ENCODE measurements at regions not wholly inside any gene's neighbourhood (a gene's known extent, or its start where the extent isn't known, plus 50 kb on each side); places are given as distances from the start of the nearest gene placed in this dataset.
"Not testable (repeated sequence)": the region's sequence is repeated elsewhere in the genome, so short reads cannot be mapped to it uniquely, and the experiment has no call there.

- no peak for DNase-seq (ENCODE audit: low read depth)
- H3K4me3 ChIP-seq (ENCODE audit: low read depth, low read length), result no peak overlapping the region
Measured at GRCh38 chr14:84856751-84857534, 673.0 kb upstream of the FLRT2 start.

GRCh38 chr14:84857571-84857970 lies 672.4 kb upstream of the FLRT2 start:
- H3K4me3 ChIP-seq (ENCODE audit: low read depth, low read length), result no peak overlapping the region
- no peak for DNase-seq (ENCODE audit: low read depth)

- no peak overlapping the region for H3K4me3 ChIP-seq (ENCODE audit: low read depth, low read length)
- no peak for DNase-seq (ENCODE audit: low read depth)
Measured at GRCh38 chr14:84859116-84859515, 670.8 kb upstream of the FLRT2 start.

DNA sequence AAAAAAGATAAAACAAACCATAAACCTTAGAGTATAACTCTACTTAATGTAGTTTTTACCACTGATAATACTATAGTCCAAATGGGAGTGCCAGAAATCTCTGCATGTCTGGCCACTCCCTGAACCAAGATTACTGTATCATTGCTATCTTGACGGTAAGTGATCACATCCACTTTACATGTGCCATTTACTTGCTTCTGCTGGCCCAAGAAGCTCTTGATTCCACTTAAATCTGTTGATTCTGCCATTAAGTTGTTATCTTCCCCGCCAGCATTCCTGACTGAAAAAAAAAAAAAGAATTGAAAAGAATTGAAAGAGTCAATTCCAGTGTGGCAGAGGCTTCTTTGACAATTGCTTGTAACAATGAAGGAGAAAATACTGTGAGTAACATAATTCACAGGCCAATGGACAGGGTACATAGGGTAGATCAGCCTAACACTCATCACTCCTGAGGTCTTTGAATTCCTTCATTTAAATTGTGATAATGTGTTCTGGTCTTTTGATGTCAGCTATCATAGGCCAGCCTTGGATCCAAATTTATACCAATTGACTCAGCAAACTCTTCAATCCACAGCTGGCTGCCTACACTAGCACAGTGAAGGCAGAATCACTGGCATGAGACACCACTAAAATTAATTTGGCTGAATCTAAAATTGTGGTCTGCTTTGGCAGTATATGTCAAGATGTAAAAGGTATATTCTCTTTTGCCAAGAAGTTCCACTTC lies 665.2 kb upstream of the FLRT2 start:
- no peak overlapping the region for H3K4me3 ChIP-seq (ENCODE audit: low read depth, low read length)
- no peak for DNase-seq (ENCODE audit: low read depth)

DNA sequence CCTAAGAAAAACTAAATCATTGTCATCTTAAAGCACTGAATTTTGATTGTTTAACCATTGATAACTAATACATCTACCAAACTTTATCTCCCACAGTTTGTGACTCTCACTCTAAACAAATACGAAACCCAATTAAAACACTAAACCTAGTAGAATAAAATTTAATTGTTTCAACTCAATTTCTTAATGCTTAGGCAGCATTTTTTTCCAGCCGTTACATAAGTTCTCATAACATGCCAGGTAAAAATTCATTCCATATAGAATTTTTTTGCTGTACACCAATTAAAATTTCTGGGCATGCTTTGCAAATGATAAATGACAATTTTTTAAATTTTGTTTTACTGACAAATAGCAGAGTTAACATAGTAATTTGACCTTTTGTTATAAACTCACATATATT lies 658.2 kb upstream of the FLRT2 start:
- H3K4me3 ChIP-seq (ENCODE audit: low read depth, low read length), result no peak overlapping the region
- no peak for DNase-seq (ENCODE audit: low read depth)

DNA sequence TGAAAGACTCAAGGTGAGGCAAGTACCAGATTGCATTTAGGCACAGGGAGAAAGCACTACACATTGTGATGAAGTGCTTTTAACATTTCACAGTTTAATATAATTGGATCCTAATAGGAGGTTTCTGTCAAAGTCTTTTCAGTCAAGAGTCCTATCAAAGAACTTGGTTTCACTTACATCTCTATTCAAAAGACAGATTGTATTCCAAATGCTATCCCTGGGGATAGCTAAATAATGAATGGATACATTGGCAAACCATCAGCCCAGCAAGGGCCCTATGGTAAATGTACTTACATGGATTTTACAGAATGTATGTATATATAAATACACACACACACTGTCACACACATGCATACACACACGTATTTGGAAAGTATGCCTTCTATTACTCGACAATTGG lies 655.5 kb upstream of the FLRT2 start:
- DNase-seq (ENCODE audit: low read depth), result no peak
- H3K4me3 ChIP-seq (ENCODE audit: low read depth, low read length), result no peak overlapping the region

DNA sequence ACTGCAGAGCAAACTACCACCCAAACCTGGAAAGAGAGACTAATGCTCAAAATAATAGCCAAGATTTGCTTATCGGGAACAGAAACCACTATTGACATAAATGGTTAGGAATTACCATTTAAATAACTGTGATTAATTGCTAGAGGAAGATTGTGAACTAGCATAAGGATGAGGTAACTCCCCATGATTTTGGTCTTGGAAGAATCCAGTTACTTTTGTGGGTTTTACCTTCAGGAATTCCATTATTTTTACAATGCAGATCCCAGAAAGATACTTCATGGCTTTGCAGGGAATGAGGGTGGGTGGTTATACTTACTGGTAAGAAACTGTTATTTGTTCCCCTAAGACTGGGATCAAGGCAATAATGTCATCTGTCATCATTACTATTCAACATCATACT lies 652.9 kb upstream of the FLRT2 start:
- no peak for DNase-seq (ENCODE audit: low read depth)
- no peak overlapping the region for H3K4me3 ChIP-seq (ENCODE audit: low read depth, low read length)

GRCh38 chr14:84882830-84883229 lies 647.1 kb upstream of the FLRT2 start:
- no peak for DNase-seq (ENCODE audit: low read depth)
- no peak overlapping the region for H3K4me3 ChIP-seq (ENCODE audit: low read depth, low read length)

DNA sequence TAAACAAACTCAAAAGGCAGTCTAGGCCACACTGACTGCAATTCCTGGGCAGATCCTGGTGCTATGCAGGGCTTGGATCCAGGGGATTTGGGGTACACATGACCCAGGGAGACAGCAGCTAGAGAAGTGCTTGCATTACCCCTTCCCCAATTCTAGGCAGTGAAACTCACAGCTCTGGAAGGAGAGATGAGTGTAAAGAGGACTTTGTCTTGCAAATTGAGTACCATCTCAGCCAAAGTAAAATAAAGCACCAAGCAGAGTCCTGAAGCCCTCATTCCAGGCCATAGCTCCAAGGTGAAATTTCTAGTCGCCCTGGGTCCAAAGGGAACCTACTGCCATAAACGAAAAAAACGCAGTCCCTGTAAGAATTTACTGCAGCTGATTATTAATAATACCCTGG lies 644.9 kb upstream of the FLRT2 start:
- DNase-seq (ENCODE audit: low read depth), result no peak
- H3K4me3 ChIP-seq (ENCODE audit: low read depth, low read length), result no peak overlapping the region

- DNase-seq (ENCODE audit: low read depth), result no peak
- no peak overlapping the region for H3K4me3 ChIP-seq (ENCODE audit: low read depth, low read length)
Measured at GRCh38 chr14:84891404-84891803, 638.5 kb upstream of the FLRT2 start.

- no peak for DNase-seq (ENCODE audit: low read depth)
- no peak overlapping the region for H3K4me3 ChIP-seq (ENCODE audit: low read depth, low read length)
Measured at GRCh38 chr14:84894254-84894653, 635.7 kb upstream of the FLRT2 start.

- no peak overlapping the region for H3K4me3 ChIP-seq (ENCODE audit: low read depth, low read length)
- DNase-seq (ENCODE audit: low read depth), result no peak
Measured at GRCh38 chr14:84922370-84922769, 607.6 kb upstream of the FLRT2 start.

DNA sequence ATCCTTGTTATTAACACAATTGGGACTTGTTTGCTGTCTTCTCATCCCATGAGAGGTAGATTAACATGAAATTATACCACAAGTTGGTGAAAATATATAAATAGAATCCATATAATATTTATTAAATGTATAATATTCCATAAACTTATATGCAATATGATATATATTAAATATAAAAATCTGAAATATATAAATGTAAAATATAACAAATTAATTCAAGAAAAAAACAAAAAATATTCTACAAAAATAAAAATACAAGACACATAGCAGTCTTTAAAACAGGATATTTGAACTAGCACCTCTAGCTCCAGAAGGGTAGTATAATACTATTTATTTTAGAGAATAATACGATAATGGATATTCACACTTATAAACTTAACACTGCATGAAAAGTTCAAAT lies 603.3 kb upstream of the FLRT2 start:
- H3K4me3 ChIP-seq (ENCODE audit: low read depth, low read length), result no peak overlapping the region
- no peak for DNase-seq (ENCODE audit: low read depth)

GRCh38 chr14:84927096-84927827 lies 602.7 kb upstream of the FLRT2 start:
- H3K4me3 ChIP-seq (ENCODE audit: low read depth, low read length), result no peak overlapping the region
- DNase-seq (ENCODE audit: low read depth), result peak; percentile 31

DNA sequence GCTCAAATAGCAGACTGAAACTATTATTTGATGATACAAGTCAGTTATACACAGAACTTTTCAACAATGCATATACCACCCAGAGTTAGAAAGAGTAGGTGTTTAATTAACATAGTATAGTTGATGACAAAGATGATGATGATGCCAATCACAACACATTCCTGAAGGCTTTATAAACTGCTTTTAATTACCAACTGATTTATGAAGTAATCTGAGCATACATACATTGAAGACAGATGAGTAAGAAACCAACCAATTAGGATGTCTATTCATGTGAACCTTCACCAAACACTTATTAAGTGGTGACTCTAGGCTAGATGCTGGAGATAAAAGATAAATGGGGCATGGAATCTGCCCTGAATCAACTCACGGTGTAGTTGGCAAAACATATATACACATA lies 600.9 kb upstream of the FLRT2 start:
- DNase-seq (ENCODE audit: low read depth), result no peak
- no peak overlapping the region for H3K4me3 ChIP-seq (ENCODE audit: low read depth, low read length)

DNA sequence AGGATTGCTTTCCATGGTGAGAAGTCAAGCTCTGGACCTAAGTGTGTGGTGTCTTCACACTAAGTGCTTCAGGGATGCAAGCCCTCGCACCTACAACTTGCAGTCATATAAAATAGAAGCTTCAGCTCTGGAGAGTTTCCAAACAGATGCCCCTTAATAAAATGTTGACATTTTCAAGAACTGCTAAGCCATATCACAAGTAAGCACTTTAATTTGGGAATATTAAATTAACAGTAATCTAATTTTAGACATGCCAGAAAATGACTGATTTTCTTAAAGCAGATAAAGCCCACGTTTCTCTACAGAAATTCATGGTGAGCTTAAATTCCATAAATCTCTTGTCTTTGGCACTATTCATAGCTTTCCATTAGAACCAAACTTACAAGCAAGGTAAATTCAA lies 600.1 kb upstream of the FLRT2 start:
- no peak overlapping the region for H3K4me3 ChIP-seq (ENCODE audit: low read depth, low read length)
- DNase-seq (ENCODE audit: low read depth), result no peak

GRCh38 chr14:84937016-84937415 lies 592.9 kb upstream of the FLRT2 start:
- DNase-seq (ENCODE audit: low read depth), result no peak
- H3K4me3 ChIP-seq (ENCODE audit: low read depth, low read length), result no peak overlapping the region

GRCh38 chr14:84937449-84937848 lies 592.5 kb upstream of the FLRT2 start:
- no peak overlapping the region for H3K4me3 ChIP-seq (ENCODE audit: low read depth, low read length)
- DNase-seq (ENCODE audit: low read depth), result no peak

- not testable (repeated sequence) for H3K4me3 ChIP-seq (ENCODE audit: low read depth, low read length); DNase-seq (ENCODE audit: low read depth)
Measured at GRCh38 chr14:84944901-84945300, 585.0 kb upstream of the FLRT2 start.

- no peak overlapping the region for H3K4me3 ChIP-seq (ENCODE audit: low read depth, low read length)
- no peak for DNase-seq (ENCODE audit: low read depth)
Measured at GRCh38 chr14:84959851-84960520, 570.0 kb upstream of the FLRT2 start.

All from skeletal muscle cell (primary cell).